ENCODE measurements at regions not wholly inside any gene's neighbourhood (a gene's known extent, or its start where the extent isn't known, plus 50 kb on each side); places are given as distances from the start of the nearest gene placed in this dataset.
"Not testable (repeated sequence)": the region's sequence is repeated elsewhere in the genome, so short reads cannot be mapped to it uniquely, and the experiment has no call there.

DNA sequence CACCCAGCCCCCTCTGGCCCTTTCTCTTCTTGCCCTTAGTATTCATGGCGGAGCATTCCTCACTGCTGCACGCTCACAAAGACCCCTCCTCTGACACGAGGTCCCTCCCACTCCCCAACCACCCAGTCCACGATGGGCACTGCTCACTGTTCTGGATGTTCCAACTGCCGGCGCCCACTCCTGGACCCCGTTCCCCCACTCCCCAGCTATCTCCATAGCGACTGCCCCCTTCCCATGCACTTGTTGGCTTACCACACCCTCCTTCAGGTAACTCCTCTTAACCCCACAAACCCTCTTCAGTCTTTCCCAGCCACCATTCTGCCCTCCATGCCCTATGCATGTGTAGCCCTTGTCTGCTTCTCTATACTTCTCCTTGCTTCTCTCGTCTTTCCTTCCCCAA, 961.5 kb upstream of the DEFB115 start:
- not testable (repeated sequence) for DNase-seq (ENCODE audit: low read depth)

DNA sequence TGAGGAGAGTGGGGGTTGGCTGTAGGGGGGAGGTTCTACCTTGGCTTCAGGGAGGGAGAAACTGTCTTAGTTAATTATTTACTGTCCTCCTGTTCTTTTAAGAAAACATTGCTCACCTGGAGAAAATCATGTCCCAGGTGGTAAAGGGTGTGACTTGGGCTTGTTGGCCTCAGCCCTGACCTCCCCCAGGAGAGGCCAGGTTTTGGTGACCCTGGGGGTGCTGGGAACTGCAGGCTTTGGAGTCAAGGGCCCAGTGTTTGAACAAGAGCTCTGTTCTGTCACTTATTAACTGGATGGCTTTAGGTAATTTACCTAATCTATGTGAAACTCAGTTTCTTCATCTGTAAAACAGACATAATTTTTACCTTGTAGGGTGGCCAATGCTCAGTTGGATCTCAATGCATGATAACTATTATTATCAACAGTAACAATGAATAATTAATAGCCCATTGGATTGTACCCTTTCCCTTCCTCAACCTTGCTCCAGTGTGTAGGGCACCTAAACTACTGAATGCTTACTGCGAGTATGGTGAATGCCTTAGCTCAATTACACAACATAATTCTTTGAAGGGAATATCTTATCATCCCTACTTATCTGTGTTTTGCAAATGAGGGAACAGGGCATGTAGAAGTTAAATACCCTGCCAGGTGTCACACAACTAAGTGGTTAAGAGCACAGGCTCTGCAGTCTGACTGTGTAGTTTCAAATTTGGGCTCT, 959.4 kb upstream of the DEFB115 start:
- not testable (repeated sequence) for DNase-seq (ENCODE audit: low read depth)

DNA sequence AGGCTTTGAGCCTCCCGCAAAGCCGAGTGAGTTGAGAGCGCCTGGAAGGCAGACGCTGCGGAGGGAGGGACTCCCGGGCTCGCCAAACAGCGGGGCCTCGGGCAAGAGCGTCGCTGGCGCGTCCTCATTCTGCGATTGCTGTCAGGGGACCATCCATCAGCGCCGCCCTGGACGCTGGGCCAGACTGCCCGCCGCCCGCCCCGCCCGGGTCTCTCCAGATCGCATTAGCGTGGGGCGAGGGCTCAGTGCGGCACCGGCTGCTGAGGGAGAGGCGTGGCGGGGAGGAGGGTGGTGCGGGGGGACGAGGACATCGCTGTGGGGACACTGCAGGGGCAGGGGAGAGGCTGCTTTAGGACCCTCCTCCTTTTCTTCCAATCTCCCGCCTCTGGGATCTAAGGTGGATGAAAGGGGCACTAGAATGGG, 957.2 kb upstream of the DEFB115 start:
- not testable (repeated sequence) for DNase-seq (ENCODE audit: low read depth)

DNA sequence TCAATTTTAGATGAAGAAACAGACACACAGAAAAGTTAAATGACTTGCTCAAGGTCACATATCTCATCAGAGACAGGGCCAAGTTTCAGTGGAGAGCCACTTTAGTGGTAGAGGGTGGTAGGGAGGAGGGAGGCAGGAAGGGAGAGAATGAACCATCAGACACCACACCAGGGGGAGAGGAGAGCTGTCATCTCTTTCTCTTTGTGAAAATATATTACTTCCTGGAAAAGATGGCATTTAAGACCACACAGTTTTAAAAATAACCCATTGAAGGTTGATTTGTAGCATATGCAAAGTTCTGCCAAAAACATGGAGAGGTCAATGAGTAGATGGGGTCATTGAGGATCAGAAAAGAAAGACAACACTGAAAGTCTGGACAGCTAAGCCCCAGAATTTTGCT, 954.7 kb upstream of the DEFB115 start:
- DNase-seq (ENCODE audit: low read depth) = not testable (repeated sequence)

DNA sequence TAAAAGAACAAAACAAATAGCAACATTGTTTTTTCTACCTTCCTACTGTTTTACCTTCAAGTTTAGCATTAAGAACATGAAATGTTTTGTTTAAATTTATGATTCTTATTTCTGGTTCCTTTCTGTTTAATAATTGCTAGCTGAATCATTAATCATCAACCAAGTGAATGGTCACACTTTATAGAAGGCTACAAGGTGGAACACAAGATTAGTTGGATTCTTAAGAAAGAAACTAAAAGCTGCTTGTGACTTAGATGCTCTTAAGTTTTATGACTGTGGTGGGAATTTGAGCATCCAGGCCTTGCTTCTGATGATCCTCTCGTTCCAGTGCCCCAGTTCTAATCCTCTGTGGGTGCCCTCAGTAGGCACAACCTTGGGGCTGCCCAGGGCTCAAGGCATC, 947.5 kb upstream of the DEFB115 start:
- not testable (repeated sequence) for DNase-seq (ENCODE audit: low read depth)

DNA sequence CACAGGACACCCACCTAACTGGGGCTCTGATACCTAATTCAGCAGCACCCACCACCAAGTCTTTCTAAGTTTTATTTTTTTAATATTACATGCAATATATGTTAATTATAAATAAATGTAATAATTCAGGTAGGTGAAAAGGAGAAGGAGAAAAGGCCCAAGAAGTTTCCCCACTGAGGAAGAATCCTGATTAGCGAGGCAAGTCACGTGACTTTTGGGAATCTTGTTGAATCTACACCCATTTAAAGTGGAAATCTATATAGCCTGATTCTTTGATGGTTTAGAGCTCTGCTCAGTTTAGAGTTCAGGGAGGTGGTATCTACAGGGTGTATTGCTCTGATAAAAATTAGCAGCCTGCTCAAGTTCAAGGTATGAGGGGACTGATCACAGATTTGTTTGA, 947.1 kb upstream of the DEFB115 start:
- not testable (repeated sequence) for DNase-seq (ENCODE audit: low read depth)

DNA sequence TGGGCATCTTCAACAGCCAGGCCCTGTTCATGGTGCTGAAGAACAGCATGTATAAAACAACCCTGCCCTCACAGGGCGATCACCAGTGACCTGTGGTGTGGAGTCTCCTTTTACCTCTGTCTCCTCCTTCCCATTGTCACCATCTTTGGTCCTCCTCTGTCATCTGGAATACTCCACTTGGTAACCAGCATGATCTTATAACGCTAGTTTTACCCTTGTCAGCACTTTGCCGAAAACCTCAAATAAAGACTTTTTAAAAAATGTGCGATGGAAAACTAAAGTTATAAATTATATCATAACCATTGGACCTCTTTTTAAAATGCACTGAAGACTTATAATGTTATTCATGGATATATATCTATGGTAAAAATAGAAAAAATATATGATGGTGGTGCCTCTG, 945.2 kb upstream of the DEFB115 start:
- not testable (repeated sequence) for DNase-seq (ENCODE audit: low read depth)

DNA sequence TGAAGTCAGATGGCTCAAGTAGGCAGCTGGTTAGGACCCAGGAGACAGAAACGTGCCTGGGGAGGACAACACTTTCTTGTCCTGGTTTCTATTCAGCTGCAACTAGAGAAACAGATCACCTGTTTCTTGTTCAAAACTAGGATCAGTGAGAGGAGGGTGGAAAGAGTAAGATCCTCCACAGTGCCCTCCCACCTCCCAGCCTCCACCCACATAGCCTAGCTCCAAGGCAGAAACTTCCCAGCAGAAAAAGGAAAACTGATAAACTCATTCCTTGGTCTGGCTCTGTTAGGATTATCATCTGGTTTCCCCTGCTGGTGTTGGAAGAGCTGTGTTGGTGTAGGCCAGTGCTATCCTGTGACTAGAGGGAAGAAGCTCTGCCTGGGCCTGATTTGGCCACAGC, 943.8 kb upstream of the DEFB115 start:
- DNase-seq (ENCODE audit: low read depth) = not testable (repeated sequence)

DNA sequence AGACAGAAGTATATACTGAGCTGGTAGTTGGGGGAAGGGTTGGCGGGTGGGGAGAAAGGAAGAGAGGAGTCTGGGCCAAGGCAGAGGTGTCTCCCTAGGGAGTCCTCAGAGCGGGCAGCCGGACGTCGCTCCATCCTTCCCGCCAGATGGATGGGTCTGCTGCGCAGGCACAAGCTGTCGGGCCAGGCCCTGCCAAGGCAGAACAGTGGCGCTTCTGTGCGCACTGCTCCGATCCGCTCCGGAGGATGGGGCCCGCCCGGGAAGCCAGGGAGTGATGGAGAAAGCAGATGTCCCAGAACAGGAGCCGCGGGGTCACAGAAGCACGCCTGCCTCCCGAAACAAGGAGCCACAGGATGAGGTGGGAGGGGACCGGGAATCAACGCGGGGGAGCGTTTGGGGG, 941.4 kb upstream of the DEFB115 start:
- not testable (repeated sequence) for DNase-seq (ENCODE audit: low read depth)

DNA sequence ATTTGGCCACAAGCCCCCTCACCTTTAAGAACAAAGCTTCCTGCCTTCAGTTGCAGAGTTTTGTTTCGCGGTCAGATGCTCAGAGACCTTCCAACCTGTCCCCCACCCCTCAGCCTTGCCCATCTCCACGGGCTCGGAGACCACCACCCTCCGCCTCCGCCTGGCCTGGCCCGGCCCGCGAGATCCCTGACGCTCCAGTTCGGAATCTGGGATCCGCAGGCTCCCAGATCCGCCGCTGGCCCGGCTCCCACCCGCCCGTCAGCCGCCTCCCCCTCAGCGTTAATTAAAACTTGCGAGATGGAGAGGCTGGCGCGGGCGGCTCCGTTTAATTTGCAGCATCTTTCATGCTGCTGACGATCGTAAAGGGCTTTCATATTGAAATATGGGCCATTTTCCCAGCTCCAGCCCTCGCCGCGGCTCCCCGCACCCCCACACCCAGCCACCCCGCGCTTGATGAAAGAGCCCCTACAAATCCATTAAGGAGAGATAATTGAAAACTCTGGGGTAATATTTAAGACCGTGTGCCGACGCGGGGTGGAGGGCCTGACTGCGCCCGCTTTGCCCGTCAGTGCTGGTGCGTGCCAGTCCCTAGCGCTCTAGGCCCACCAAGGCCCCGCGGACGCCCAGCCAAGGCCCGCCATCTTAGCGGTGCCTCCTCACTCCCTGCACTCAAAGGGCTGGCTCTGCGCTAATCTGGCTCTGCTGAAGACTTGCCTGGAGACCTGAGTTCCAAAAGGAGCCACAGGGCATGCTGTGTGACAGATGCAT, 940.7 kb upstream of the DEFB115 start:
- DNase-seq (ENCODE audit: low read depth) = not testable (repeated sequence)

DNA sequence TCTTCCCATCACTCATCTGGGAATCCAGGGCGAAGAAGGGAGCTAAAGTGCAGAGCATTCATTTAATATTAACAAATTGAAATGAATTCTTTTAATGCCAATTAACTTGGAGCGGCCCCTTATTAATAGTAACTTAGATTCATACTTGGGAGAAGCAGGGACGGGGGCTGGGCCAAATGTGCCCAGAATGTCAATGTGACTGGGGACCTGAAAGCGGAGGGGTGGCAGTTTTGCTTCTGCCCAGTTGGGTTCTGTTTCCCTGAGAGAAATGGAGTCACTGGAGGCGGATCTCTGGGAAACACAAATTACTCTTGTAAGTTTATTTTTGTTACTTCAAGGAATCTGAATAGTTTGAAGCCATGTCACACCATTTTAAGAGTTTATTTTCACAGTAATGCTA, 923.7 kb upstream of the DEFB115 start:
- DNase-seq (ENCODE audit: low read depth) = not testable (repeated sequence)

DNA sequence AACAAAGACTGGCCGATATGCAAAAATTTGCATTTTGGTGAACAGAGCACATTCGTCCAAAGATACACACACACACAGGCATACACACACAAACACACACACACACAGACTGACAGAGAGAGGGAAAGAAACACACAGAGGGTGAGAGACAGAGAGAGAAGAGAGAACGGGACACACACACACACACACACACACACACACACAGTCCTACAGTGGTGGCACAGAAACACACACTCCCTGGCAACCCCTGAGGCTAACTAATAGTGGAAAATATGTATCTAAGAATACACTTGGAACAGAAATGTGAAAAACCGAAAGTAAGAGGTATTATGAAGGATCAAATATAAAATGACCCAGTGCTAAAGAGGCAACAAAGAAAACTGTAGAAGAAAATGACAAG, 919.9 kb upstream of the DEFB115 start:
- not testable (repeated sequence) for DNase-seq (ENCODE audit: low read depth)

DNA sequence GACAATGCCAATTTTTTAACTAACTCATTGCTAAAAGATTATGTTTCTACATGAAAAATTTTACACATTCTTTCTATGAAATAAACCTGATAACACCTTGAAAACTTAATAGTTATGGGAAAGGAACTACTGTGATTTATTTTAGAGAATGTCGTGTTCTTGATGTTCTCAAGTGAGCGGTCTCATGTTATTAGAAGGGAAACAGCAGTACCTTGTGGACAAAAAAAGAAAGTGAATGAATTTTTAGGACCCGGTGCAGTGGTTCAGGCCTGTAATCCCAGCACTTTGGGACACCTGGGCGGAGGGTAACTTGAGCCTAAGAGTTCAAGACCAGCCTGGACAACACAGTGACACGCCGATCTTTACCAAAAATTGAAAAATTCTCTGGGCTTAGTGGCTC, 908.5 kb upstream of the DEFB115 start:
- DNase-seq (ENCODE audit: low read depth) = not testable (repeated sequence)

DNA sequence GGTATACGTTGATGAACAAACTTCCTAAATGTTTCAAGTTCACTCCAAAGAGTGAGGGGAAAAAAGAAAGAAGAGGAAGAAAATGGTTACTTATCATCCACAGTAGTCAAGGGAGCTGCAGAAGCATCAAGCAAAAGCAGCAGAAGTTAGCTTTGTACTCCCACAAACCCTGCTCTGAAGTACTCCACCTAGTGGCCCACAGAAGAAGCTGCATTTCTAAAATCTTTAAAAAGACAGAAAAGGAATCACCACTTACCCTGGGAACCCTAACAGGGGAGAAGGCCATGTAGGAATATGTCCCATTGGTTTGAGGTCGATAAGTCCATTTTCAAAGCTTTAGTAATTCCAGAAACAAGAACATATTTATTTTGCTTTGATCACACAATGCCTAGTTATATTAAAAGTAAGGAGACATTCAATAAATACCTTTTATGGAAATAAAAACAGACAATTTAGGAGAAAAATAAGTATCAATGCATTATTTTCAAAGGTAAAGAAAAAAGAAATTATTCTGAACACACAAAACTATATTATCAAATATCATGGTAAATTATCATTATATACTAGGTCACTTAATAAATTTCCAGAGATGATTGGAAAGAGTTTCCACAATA, 900.5 kb upstream of the DEFB115 start:
- not testable (repeated sequence) for DNase-seq (ENCODE audit: low read depth)

DNA sequence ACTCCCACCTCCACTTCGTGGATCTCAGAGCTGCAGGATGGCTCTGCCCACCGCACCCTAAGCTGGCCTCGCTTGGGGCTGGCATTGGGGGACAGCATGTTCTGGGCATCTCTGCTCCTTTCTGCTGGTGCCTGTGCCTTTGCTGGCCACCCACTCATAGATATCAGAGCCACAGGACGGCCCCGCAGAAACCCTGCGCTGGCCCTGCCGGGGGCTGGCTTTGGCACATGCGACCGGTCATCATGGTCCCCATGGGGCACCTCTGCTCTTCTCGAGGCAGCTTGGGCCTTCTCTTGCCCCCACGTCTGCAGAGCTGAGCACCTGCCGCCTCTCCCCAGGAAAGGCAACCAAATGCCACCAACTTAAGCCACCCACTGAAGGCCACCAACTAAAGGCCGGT, 895.7 kb upstream of the DEFB115 start:
- DNase-seq (ENCODE audit: low read depth) = not testable (repeated sequence)

DNA sequence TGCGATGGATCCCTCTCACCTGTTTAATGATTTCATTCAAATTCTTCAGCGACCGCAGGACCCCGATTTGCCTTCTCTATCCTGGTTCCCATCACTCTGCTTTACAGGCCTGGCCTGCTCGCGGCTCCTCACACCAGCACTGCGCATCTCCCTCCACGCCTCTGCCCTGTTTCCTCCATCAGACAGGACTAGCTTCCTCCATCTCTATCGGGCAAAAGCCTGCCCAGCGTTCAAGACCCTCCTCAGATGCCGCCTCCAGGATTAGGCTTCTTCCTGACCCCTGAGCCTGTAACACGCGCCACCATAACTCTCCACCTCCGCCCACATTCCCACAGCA, 881.1 kb upstream of the DEFB115 start:
- not testable (repeated sequence) for DNase-seq (ENCODE audit: low read depth)

DNA sequence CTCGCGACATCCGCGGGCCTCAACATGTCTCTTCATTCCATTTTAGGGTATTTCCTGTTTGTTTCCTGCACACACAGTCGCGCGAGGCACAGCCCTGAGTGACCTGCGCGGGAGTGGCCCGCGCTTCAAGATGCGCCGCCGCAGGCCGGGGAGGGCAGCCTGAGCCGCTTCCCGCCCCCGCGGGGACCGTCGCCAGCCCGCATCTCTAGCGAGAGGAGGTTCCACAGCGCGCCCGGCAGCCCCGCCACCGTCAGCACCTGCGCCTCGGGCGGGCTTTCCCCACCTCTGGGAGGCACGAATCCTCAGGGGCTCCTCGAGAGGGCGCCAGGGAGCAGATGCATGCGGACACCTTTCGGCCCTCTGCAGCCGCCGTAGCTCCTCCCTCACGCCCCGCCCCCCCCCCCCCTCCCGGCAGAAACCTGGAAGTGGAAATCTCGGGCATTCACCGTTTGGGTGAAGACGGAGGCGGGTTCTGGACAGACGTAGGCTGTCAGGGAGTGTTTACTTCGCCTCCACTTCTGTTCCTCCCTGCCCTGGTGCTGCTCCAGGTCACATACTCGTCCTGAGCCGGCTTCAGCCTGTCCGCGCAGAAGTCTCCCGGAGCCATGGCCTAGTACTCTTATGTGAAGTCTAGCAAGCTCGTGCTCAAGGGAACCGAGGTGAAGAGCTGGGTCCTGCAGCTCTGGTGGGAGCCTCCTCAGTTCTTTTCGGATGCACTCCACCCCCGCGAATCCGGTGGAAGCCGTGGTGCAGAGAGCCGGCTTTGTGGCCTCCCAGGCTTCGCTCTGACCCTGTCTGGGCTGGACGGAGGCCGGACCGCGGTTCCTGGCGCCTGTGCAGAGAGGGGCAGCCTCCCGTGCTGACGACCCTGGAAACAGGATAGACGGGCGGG, 880.5 kb upstream of the DEFB115 start:
- peak; percentile 87 for DNase-seq (ENCODE audit: low read depth)

DNA sequence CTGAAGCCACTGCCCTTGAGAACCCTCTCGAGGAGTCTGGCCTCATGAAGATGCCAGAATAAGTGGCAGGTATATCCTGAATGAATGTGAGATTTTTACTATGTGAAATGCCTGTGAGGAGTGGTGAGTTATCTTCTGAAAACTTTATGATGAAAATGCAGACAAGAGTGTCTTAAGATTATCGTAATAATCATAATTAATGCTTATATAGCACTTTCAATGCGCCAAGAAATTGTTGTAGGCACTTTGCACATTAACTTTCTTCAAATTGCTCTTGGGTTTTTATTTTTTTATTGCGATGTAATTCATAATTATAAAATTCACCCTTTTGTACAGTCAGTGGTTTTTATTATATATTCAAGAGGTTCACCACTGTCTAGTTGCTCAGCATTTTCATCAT, 879.1 kb upstream of the DEFB115 start:
- not testable (repeated sequence) for DNase-seq (ENCODE audit: low read depth)

DNA sequence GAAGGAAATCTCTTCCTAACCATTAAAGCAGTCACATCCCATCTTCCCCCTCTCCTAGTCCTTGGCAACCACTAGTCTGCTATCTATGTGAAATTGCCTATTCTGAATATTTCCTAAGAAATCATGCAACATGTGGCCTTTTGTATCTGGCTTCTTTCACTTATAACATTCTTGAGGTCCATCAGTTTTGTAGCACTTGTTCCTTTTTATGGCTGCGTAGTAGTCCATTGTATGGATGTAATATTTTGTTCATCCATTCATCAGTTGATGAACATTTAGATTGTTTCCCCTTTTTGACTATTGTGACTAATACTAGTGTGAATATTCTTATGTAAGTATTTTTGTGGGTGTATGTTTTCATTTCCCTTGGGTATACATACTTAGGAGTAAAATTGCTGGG, 878.7 kb upstream of the DEFB115 start:
- not testable (repeated sequence) for DNase-seq (ENCODE audit: low read depth)

DNA sequence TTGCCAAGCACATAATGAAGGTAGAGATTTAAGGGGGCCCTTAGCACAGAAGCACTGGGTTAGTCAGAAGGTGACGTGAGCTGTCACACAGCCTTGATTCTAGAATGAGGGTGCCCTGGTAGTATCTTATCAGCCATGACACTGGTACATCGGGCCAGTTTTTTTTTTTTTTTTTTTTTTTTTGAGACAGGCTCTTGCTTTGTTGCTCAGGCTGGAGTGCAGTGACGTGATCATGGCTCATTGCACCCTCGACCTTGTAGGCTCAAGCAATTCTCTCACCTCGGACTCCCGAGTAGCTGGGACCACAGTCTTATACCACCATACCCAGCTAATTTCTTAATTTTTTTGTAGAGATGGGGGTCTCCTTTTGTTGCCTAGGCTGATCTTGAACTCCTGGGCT, 872.6 kb upstream of the DEFB115 start:
- DNase-seq (ENCODE audit: low read depth) = not testable (repeated sequence)

DNA sequence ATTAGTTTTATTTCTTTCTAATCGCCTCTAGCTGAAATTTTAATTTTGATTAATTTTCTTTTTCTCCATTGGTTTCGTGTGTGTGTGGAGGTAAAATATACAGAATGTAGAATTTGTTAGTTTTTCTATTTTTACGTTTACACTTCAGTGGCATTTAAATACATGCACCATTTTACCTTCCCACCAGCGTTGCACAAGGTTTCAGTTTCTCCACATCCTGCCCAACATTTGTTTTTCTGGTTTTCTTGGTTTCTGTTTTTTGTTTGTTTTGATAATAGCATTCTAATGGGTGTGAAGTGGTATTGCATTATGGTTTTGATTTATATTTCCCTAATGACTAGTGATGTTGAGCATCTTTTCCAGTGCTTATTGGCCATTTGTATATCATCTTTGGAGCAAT, 871.4 kb upstream of the DEFB115 start:
- DNase-seq (ENCODE audit: low read depth) = not testable (repeated sequence)

DNA sequence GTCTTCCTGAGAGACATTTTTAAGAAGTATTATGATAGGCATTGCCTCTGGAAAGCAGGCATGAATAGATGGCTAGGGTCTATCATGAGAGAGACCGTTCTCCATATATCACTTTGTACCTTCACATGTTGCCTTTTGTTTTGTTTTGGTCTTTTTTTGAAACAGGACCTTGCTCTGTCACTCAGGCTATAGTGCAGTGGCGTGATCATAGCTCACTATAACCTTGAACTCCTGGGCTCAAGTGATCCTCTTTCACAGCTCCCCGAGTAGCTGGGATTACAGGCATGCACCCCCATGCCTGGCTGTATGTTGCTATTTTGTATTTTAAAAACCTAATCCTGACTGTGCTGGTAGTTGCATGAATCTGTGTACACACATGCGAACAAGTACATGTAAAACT, 869.6 kb upstream of the DEFB115 start:
- not testable (repeated sequence) for DNase-seq (ENCODE audit: low read depth)

Measured in EH (cell line).